Suprapubic skin (tissue), 4 donors: ENCODE measurements at regions not wholly inside any gene's neighbourhood (a gene's known extent, or its start where the extent isn't known, plus 50 kb on each side); places are given as distances from the start of the nearest gene placed in this dataset.

Source experiments
- DNase-seq, 2 donors: peaks; one replicate each; pipeline ENCODE4 v3.0.0-alpha.2; 2019; ENCODE audit warnings: low spot score in 2 of 2
- H3K27ac ChIP-seq: fragments of 200-600 bp; sonication (generic); one replicate; pipeline ENCODE4 v1.5.1; 2019
- H3K27me3 ChIP-seq: fragments of 200-600 bp; sonication (generic); one replicate; pipeline ENCODE4 v1.5.1; 2019
- H3K36me3 ChIP-seq: fragments of 200-600 bp; sonication (generic); one replicate; pipeline ENCODE4 v1.5.1; 2019
- H3K4me1 ChIP-seq: fragments of 200-600 bp; sonication (generic); one replicate; pipeline ENCODE4 v1.5.1; 2019
- H3K4me3 ChIP-seq: fragments of 200-600 bp; sonication (generic); one replicate; pipeline ENCODE4 v1.5.1; 2019; ENCODE audit warnings: mild to moderate bottlenecking
- H3K9me3 ChIP-seq: fragments of 200-600 bp; sonication (generic); one replicate; pipeline ENCODE4 v1.5.1; 2019
- EP300 ChIP-seq: sonication (generic); formaldehyde crosslinking; IDR thresholded peaks from one replicate; pipeline ENCODE4 v1.6.1; 2017; ENCODE audit warnings: antibody characterized with exemption
- POLR2A ChIP-seq, 2 donors: fragments of 450-650 bp; IDR thresholded peaks; one replicate each; pipeline ENCODE4 v1.6.1; 2017; ENCODE audit warnings: antibody characterized with exemption in 2 of 2, mild to moderate bottlenecking in 2 of 2, moderate library complexity in 2 of 2
- POLR2AphosphoS5 ChIP-seq, 3 donors: sonication (generic); formaldehyde crosslinking; IDR thresholded peaks; one replicate each; pipeline ENCODE4 v1.6.1; 2017; ENCODE audit warnings: antibody characterized with exemption in 3 of 3
- WGBS: methylation state at CpG from one replicate; pipeline ENCODE4 v1.1.5; 2018; 5-methylcytosine and 5-hydroxymethylcytosine counted together
- TF ChIP-seq, protein P1 (sequence below), 2 donors: fragments of 200-600 bp in 1 of 2; fragments of 450-650 bp in 1 of 2; sonication (generic) in 1 of 2; IDR thresholded peaks; one replicate each; pipeline ENCODE4 v1.5.1; 2016 to 2019; ENCODE audit warnings: antibody characterized with exemption in 2 of 2, mild to moderate bottlenecking in 1 of 2, moderate library complexity in 1 of 2

- H3K36me3 ChIP-seq = no peaks in the 10 kb centered on the region
- H3K9me3 ChIP-seq = no peaks in the 10 kb centered on the region
- no peak for DNase-seq
- H3K27ac ChIP-seq = no peak overlapping the region
- no peaks in the 10 kb centered on the region for H3K27me3 ChIP-seq
- WGBS = 87% methylated on average over 4 of the region's 4 CpGs
- TF ChIP-seq POLR2AphosphoS5 (IDR thresholded peaks at IDR 0.05) = no peak
- no peak for TF ChIP-seq POLR2A (IDR thresholded peaks at IDR 0.05)
- no peak for TF ChIP-seq EP300
- TF ChIP-seq, protein P1, sequence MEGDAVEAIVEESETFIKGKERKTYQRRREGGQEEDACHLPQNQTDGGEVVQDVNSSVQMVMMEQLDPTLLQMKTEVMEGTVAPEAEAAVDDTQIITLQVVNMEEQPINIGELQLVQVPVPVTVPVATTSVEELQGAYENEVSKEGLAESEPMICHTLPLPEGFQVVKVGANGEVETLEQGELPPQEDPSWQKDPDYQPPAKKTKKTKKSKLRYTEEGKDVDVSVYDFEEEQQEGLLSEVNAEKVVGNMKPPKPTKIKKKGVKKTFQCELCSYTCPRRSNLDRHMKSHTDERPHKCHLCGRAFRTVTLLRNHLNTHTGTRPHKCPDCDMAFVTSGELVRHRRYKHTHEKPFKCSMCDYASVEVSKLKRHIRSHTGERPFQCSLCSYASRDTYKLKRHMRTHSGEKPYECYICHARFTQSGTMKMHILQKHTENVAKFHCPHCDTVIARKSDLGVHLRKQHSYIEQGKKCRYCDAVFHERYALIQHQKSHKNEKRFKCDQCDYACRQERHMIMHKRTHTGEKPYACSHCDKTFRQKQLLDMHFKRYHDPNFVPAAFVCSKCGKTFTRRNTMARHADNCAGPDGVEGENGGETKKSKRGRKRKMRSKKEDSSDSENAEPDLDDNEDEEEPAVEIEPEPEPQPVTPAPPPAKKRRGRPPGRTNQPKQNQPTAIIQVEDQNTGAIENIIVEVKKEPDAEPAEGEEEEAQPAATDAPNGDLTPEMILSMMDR (IDR thresholded peaks at IDR 0.05) = no peak
- H3K4me3 ChIP-seq = no peak overlapping the region
- no peaks in the 10 kb centered on the region for H3K4me1 ChIP-seq
These were observed 230.7 kb downstream of the TXNL1 start for GRCh38 chr18:56407646-56408180.

DNA sequence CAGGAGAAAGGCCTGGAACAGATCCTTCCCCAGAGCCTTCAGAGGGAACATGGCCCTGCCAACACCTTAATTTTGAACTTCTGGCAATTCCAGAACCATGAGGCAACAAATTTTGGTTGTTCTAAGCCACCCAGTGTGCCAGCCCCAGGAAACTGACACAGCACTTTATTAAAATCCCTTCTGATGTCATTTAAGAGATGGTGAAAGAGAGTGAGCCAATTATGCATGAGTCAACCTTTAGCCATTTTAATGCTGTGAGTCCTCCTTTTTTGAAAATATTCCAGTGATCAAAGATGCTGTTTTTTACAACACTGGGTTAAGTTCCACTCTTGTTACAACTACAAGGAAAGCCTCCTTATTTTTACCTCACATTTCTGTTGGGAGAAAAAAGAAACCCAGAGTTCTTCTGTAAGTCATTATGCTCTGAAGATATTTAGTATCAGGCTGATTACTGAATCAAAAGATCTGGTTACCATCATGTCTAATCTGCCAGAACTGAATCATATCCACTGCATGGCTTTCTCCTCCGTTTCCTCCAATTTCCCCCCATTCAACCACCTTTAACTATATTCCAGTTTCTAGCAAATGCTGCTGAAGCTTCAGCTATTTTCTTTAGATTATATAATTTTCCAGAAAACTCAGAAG, 235.4 kb downstream of the TXNL1 start:
- no peak overlapping the region for H3K4me3 ChIP-seq
- 54% methylated on average over 1 of the region's 1 CpG for WGBS
- no peaks in the 10 kb centered on the region for H3K9me3 ChIP-seq
- H3K27me3 ChIP-seq = no peaks in the 10 kb centered on the region
- H3K27ac ChIP-seq = peak overlapping the region; percentile 50
- no peak for TF ChIP-seq POLR2A (IDR thresholded peaks at IDR 0.05)
- no peak for TF ChIP-seq EP300
- no peak for TF ChIP-seq POLR2AphosphoS5 (IDR thresholded peaks at IDR 0.05)
- TF ChIP-seq, protein P1 (IDR thresholded peaks at IDR 0.05) = no peak
- no peaks in the 10 kb centered on the region for H3K4me1 ChIP-seq
- no peaks in the 10 kb centered on the region for H3K36me3 ChIP-seq
- peak in 1 of 2 donors; percentile 64 for DNase-seq

DNA sequence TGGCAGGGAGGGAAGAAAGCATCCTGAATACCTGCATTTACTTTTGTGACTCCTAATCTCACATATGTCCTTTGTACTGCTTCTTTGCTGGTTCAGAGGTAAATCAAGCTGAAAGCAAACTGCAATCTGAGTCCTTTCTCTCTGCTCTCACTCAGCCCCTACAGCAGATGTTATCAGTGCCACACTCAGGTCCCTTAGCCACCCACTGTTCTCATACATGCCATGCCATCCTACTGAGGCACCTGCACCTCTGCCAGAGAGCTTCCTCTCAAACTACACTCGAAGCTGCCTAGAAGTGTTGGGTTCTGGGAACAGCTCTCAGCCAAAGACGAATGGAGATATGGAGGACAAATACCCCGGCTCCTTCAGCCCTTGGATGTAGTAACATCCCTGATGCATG, 244.5 kb downstream of the TXNL1 start:
- Histone ChIP-seq H3K4me1 (no peaks in the 10 kb centered on the region), H3K4me3 (no peak overlapping the region), H3K9me3 (no peaks in the 10 kb centered on the region), H3K27ac (no peak overlapping the region), H3K27me3 (no peaks in the 10 kb centered on the region), H3K36me3 (no peaks in the 10 kb centered on the region)
- WGBS = 95% methylated on average over 3 of the region's 3 CpGs
- no peak for DNase-seq
- TF ChIP-seq POLR2A (IDR thresholded peaks at IDR 0.05) (no peak), EP300 (no peak), POLR2AphosphoS5 (IDR thresholded peaks at IDR 0.05) (no peak)
- TF ChIP-seq, protein P1 (IDR thresholded peaks at IDR 0.05) = no peak

DNA sequence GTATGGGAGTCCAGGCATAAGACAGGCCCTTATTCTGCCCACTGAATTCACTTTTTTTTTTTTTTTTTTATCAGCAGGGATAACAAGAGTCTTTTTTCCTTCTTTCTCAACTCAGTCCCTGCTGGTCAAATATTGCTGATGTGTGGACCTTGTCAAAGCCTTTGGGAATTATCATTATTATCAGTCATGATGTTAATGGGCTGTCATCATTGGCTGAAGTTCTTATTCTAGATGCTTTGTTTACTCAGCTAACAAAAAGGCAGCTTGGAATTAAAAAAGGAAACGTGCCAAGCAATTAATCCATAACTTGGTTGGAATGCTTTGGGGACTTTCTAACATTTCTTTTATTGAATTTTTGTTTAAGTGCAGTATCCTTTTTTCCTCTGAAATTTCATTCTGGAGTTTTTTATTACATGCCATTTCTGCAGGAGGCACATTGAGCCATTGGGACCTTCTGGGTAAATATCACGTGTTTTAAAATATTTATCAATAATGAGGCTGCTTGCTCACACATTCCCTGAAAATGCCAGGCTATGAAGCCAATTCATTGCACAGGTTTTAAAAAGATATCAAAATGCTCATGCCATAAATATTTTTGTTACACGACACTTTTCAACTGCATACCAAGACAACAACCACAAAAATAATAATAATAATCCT, 246.3 kb downstream of the TXNL1 start:
- Histone ChIP-seq H3K4me1 (peaks cover 8% of the 10 kb centered on the region), H3K36me3 (no peaks in the 10 kb centered on the region), H3K27me3 (no peaks in the 10 kb centered on the region), H3K27ac (no peak overlapping the region), H3K4me3 (no peak overlapping the region), H3K9me3 (no peaks in the 10 kb centered on the region)
- 63% methylated on average over 3 of the region's 3 CpGs for WGBS
- no peak for DNase-seq
- TF ChIP-seq POLR2AphosphoS5 (IDR thresholded peaks at IDR 0.05) (no peak), POLR2A (IDR thresholded peaks at IDR 0.05) (no peak), EP300 (no peak)
- TF ChIP-seq, protein P1 (IDR thresholded peaks at IDR 0.05) = no peak

GRCh38 chr18:56390626-56391025, 247.8 kb downstream of the TXNL1 start:
- no peaks in the 10 kb centered on the region for H3K27me3 ChIP-seq
- peaks cover 9% of the 10 kb centered on the region for H3K4me1 ChIP-seq
- TF ChIP-seq POLR2AphosphoS5 (IDR thresholded peaks at IDR 0.05) = no peak
- TF ChIP-seq, protein P1 (IDR thresholded peaks at IDR 0.05) = no peak
- TF ChIP-seq POLR2A (IDR thresholded peaks at IDR 0.05) = no peak
- no peak for TF ChIP-seq EP300
- H3K4me3 ChIP-seq = no peak overlapping the region
- WGBS = 82% methylated on average over 3 of the region's 3 CpGs
- no peaks in the 10 kb centered on the region for H3K9me3 ChIP-seq
- no peak overlapping the region for H3K27ac ChIP-seq
- DNase-seq = no peak
- H3K36me3 ChIP-seq = no peaks in the 10 kb centered on the region
